GM12878 (cell line): ENCODE measurements at regions not wholly inside any gene's neighbourhood (a gene's known extent, or its start where the extent isn't known, plus 50 kb on each side); places are given as distances from the start of the nearest gene placed in this dataset.

ENCODE experiments used
- EP300 ChIP-seq, 2 experiments: fragments of 150-350 bp in 1 of 2; IDR thresholded peaks; 2 replicates each; pipeline ENCODE4 v1.6.1; 2011 to 2012; ENCODE audit warnings: low read depth in 2 of 2, low read length in 2 of 2, borderline replicate concordance in 1 of 2, improper control_type of control experiment in 1 of 2, inconsistent platforms in 1 of 2; ENCODE audit not compliant: control insufficient read depth in 1 of 2
- HDAC2 ChIP-seq: fragments of 200-600 bp; sonication (generic); IDR thresholded peaks from 2 replicates; pipeline ENCODE4 v1.6.1; 2017
- RFX5 ChIP-seq: IDR thresholded peaks from 2 replicates; pipeline ENCODE4 v1.6.1; 2011; ENCODE audit warnings: low read depth, low read length, improper control_type of control experiment
- RUNX3 ChIP-seq: IDR thresholded peaks from 2 replicates; pipeline ENCODE4 v1.6.1; 2012; ENCODE audit warnings: low read length, inconsistent platforms
- TF ChIP-seq, protein P1 (sequence below): IDR thresholded peaks from 2 replicates; pipeline ENCODE4 v1.6.1; 2012; ENCODE audit warnings: low read depth, low read length, improper control_type of control experiment
- TF ChIP-seq, protein P2 (sequence below): IDR thresholded peaks from 2 replicates; pipeline ENCODE4 v1.6.1; 2012; ENCODE audit warnings: low read depth, low read length, improper control_type of control experiment

DNA sequence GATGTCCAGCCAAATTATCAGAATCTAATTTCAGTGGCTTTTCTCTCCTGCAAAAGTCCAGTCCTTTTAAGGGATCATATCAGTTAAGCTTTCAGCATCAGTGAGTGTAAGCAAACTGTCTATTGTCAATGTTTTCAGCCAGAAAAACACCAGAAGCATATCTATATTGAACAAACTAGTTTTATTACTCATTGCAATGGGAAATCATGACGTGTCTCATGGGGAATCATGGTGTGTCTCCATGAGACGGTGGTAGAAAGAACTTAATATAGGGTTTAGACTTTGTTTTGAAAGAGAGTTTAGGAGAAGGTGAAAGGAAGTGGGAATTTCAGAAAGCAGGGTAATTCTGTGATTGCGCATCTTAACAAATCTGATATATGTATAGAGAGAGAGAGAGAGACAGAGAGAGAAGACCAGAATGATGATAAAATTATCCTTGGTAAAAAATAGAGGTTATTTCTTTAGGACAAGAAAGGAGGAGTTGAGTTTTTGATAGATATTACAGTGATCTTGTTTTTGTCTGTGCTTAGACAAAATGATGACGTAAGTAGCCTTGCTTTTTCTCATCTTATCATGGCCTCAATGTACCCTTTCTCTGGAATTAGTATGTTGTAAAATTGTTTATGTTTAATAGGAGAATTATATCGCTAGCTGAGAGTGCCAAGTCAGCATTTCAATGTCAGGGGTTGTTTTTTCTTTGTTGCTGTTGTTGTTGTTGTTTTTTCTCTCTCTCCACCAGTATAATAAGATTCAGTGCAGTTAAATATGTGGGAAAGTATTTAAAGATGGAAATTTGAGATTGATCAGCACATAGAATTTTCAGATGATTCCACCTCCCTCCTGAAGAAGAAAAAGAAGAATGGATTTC is 129.9 kb upstream of the OSTN start:
- TF ChIP-seq EP300 (IDR thresholded peaks at IDR 0.05; ENCODE audit: borderline replicate concordance in 1 of 2, control insufficient read depth in 1 of 2, low read depth in 2 of 2, low read length in 2 of 2) (no peak), RUNX3 (no peak), HDAC2 (no peak), RFX5 (no peak)
- TF ChIP-seq, protein P1, sequence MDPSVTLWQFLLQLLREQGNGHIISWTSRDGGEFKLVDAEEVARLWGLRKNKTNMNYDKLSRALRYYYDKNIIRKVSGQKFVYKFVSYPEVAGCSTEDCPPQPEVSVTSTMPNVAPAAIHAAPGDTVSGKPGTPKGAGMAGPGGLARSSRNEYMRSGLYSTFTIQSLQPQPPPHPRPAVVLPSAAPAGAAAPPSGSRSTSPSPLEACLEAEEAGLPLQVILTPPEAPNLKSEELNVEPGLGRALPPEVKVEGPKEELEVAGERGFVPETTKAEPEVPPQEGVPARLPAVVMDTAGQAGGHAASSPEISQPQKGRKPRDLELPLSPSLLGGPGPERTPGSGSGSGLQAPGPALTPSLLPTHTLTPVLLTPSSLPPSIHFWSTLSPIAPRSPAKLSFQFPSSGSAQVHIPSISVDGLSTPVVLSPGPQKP = no peak
- TF ChIP-seq, protein P2, sequence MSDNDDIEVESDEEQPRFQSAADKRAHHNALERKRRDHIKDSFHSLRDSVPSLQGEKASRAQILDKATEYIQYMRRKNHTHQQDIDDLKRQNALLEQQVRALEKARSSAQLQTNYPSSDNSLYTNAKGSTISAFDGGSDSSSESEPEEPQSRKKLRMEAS = no peak
